ENCODE measurements at regions not wholly inside any gene's neighbourhood (a gene's known extent, or its start where the extent isn't known, plus 50 kb on each side); places are given as distances from the start of the nearest gene placed in this dataset.
A peak's percentile ranks its signal among the peaks of the same experiment; 100 is the strongest.

- H4K20me1 ChIP-seq (ENCODE audit: insufficient read depth, low read length), result no peaks in the 10 kb centered on the region
- TF ChIP-seq CTCF (IDR thresholded peaks at IDR 0.05; ENCODE audit: low read length) (no peak), EZH2 (IDR thresholded peaks at IDR 0.05; ENCODE audit: borderline replicate concordance, low read length) (no peak)
Measured at GRCh38 chr1:194533641-194534040, 1347.2 kb upstream of the B3GALT2 start.

GRCh38 chr1:194517567-194517966, 1331.2 kb upstream of the B3GALT2 start:
- Histone ChIP-seq H3K9me3 (ENCODE audit: low read length) (0 out of 2 replicates have a peak, but pooled peaks cover 2% of the 10 kb centered on the region), H3K36me3 (ENCODE audit: insufficient read depth, low read length) (no peaks in the 10 kb centered on the region), H3K79me2 (ENCODE audit: insufficient read depth, low read length) (no peaks in the 10 kb centered on the region), H3K9ac (ENCODE audit: low read length) (no peak overlapping the region), H2AFZ (ENCODE audit: low read length) (peak overlapping the region; percentile 97), H4K20me1 (ENCODE audit: insufficient read depth, low read length) (no peaks in the 10 kb centered on the region), H3K9me2 (ENCODE audit: low read depth, low read length) (no peaks in the 10 kb centered on the region), H3K27me3 (ENCODE audit: insufficient read depth, low read length) (no peaks in the 10 kb centered on the region), H3K4me3 (ENCODE audit: low read depth, low read length, poor library complexity, severe bottlenecking) (no peak overlapping the region), H3K4me1 (ENCODE audit: insufficient read depth, low read length, severe bottlenecking) (peaks cover 22% of the 10 kb centered on the region), H3K4me2 (ENCODE audit: low read length) (peak overlapping the region; percentile 32), H3K27ac (ENCODE audit: low read depth, low read length, poor library complexity, severe bottlenecking) (peak overlapping the region; percentile 41), H3F3A (ENCODE audit: insufficient read depth, low read length) (no peaks in the 10 kb centered on the region)
- no peak for TF ChIP-seq EZH2 (IDR thresholded peaks at IDR 0.05; ENCODE audit: borderline replicate concordance, low read length)
- no peak for TF ChIP-seq CTCF (IDR thresholded peaks at IDR 0.05; ENCODE audit: low read length)

More at GRCh38 chr1:194533641-194534040, 1347.2 kb upstream of the B3GALT2 start:
- Histone ChIP-seq H3K27ac (ENCODE audit: low read depth, low read length, poor library complexity, severe bottlenecking) (no peak overlapping the region), H3K36me3 (ENCODE audit: insufficient read depth, low read length) (no peaks in the 10 kb centered on the region), H3K9me3 (ENCODE audit: low read length) (no peaks in the 10 kb centered on the region), H3K27me3 (ENCODE audit: insufficient read depth, low read length) (no peaks in the 10 kb centered on the region), H3K9me2 (ENCODE audit: low read depth, low read length) (no peaks in the 10 kb centered on the region), H2AFZ (ENCODE audit: low read length) (no peak overlapping the region), H3K4me2 (ENCODE audit: low read length) (no peak overlapping the region), H3K4me1 (ENCODE audit: insufficient read depth, low read length, severe bottlenecking) (peaks cover 20% of the 10 kb centered on the region), H3K4me3 (ENCODE audit: low read depth, low read length, poor library complexity, severe bottlenecking) (no peak overlapping the region), H3K9ac (ENCODE audit: low read length) (no peak overlapping the region), H3F3A (ENCODE audit: insufficient read depth, low read length) (no peaks in the 10 kb centered on the region), H3K79me2 (ENCODE audit: insufficient read depth, low read length) (no peaks in the 10 kb centered on the region)

GRCh38 chr1:194515916-194516315, 1329.5 kb upstream of the B3GALT2 start:
- no peak overlapping the region; the same call in 1 of the 2 replicates for H2AFZ ChIP-seq (ENCODE audit: low read length)
- no peaks in the 10 kb centered on the region for H3K27me3 ChIP-seq (ENCODE audit: insufficient read depth, low read length)
- no peaks in the 10 kb centered on the region for H3K36me3 ChIP-seq (ENCODE audit: insufficient read depth, low read length)
- peaks cover 8% of the 10 kb centered on the region; the same call in 1 of the 2 replicates for H3K9me3 ChIP-seq (ENCODE audit: low read length)
- no peak overlapping the region for H3K27ac ChIP-seq (ENCODE audit: low read depth, low read length, poor library complexity, severe bottlenecking)
- H3F3A ChIP-seq (ENCODE audit: insufficient read depth, low read length), result no peaks in the 10 kb centered on the region
- TF ChIP-seq EZH2 (IDR thresholded peaks at IDR 0.05; ENCODE audit: borderline replicate concordance, low read length), result no peak
- no peak for TF ChIP-seq CTCF (IDR thresholded peaks at IDR 0.05; ENCODE audit: low read length)
- no peaks in the 10 kb centered on the region for H3K9me2 ChIP-seq (ENCODE audit: low read depth, low read length)
- no peaks in the 10 kb centered on the region for H3K79me2 ChIP-seq (ENCODE audit: insufficient read depth, low read length)
- no peak overlapping the region for H3K4me2 ChIP-seq (ENCODE audit: low read length)
- no peak overlapping the region for H3K9ac ChIP-seq (ENCODE audit: low read length)
- H3K4me3 ChIP-seq (ENCODE audit: low read depth, low read length, poor library complexity, severe bottlenecking), result no peak overlapping the region
- no peaks in the 10 kb centered on the region for H4K20me1 ChIP-seq (ENCODE audit: insufficient read depth, low read length)
- H3K4me1 ChIP-seq (ENCODE audit: insufficient read depth, low read length, severe bottlenecking), result peaks cover 13% of the 10 kb centered on the region
